GM12872 (cell line): ENCODE measurements at regions not wholly inside any gene's neighbourhood (a gene's known extent, or its start where the extent isn't known, plus 50 kb on each side); places are given as distances from the start of the nearest gene placed in this dataset.

ENCODE experiments used
- CTCF ChIP-seq: IDR thresholded peaks from 3 replicates; pipeline ENCODE4 v1.5.1; 2011; ENCODE audit warnings: low read depth, mild to moderate bottlenecking, low read length, moderate library complexity; ENCODE audit not compliant: insufficient read depth

DNA sequence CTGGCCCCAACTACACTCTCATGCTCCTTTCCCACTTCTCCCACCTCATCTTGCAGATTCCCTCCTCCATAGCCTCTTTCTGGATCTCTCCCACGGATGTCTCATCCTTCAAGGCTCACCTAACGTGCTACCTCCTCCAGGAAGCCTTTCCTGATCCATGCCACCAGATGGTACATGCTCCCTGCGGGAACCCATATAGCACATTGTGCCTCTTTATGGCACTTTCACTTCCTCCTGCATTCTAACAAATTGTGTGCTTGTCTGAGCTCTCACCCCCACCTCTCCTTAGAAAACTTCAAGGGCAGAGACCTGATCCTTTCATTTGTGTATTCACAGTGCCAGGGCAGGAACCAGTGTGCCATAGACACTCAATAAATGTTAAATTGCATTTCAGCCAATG lies 63.0 kb downstream of the HES1 start:
- TF ChIP-seq CTCF, result no peak

GRCh38 chr3:194200422-194201081 lies 64.6 kb downstream of the HES1 start:
- no peak for TF ChIP-seq CTCF

DNA sequence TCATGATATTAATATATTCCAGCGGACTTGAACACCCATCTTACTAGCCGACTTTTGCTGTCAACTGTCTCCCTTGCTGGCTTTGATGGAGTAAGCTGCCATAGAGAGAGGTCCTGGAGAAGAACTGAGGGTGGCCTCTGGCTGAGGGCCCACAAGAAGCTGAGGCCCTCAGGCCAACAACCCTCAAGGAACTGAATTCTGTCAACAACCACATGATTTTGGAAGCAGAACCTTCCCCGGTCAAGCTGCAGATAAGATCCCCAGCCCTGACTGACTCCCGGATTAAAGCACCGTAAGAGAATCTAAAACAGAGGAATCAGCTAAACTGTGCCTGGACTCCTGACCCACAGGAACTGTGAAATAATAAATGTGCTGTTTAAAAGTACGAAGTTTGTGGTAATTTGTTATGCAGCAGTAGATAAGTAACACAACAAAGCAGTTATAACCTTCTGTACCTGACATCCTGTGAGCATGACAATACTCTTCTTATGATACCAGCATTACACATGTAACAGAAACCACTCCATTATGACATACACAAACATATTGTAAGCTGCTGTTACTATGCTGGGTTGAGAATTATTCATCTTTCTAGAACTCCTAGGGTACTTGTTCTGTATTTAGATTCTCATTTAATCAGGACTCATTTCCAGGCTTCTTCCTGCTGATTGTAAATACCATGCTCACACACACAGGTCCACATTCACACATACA lies 66.2 kb downstream of the HES1 start:
- TF ChIP-seq CTCF, result no peak

GRCh38 chr3:194203482-194204041 lies 67.6 kb downstream of the HES1 start:
- TF ChIP-seq CTCF, result no peak

GRCh38 chr3:194204042-194204987 lies 68.4 kb downstream of the HES1 start:
- TF ChIP-seq CTCF, result no peak

- TF ChIP-seq CTCF, result no peak
These were observed 69.8 kb downstream of the HES1 start for GRCh38 chr3:194205675-194206133.

DNA sequence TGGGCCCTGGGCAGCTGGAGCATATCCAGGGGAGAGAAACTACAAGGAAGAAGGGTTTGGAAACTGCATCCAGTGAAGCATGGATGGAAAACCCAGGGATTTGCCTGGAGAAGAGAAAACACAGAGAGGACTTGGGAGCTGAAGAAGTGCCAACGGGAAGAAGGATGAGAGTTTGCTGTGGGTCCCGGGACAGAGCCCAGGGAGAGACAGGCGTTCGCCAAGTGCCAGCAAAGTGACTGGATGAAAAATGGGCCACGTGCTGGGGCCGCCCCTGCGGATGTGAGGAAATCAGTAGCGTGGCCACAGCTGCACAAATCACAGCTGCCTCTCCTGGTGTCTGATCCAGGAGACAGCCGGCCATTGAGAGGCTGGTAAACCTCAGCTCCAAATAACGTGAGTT lies 70.4 kb downstream of the HES1 start:
- TF ChIP-seq CTCF, result no peak
